ENCODE measurements at regions not wholly inside any gene's neighbourhood (a gene's known extent, or its start where the extent isn't known, plus 50 kb on each side); places are given as distances from the start of the nearest gene placed in this dataset.
"Not testable (repeated sequence)": the region's sequence is repeated elsewhere in the genome, so short reads cannot be mapped to it uniquely, and the experiment has no call there.

DNA sequence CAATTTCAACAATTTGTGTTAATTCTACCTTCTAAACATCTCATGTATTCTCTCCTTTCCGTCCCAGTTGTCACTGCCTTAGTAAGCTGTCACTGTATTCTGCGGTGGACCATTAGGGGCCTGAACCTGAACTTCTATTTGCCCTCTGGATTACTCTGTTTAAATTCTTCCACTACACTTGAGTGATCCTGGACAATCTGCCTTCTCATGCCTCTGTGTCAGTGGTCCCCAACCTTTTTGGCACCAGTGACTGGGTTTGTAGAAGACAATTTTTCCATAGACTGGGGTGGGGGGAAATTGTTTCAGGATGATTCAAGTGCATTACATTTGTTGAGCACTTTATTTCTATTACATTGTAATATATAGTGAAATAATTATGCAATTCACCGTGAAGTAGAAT lies 1157.6 kb upstream of the SEMA6A start:
- H3K27ac ChIP-seq = no peak overlapping the region
- H3K27me3 ChIP-seq = no peaks in the 10 kb centered on the region
- H3K9me3 ChIP-seq = no peaks in the 10 kb centered on the region
- no peaks in the 10 kb centered on the region for H3K4me1 ChIP-seq
- H3K4me3 ChIP-seq = no peak overlapping the region
- no peaks in the 10 kb centered on the region for H3K36me3 ChIP-seq
- TF ChIP-seq CTCF (IDR thresholded peaks at IDR 0.05) (no peak), POLR2AphosphoS5 (IDR thresholded peaks at IDR 0.05; ENCODE audit: insufficient read depth in 1 of 2, low read depth in 1 of 2) (no peak), POLR2A (IDR thresholded peaks at IDR 0.05) (no peak)
- intact Hi-C loops (cut with DNase I) = no loop called here
- no peak for DNase-seq (ENCODE audit: extremely low spot score in 2 of 2)

DNA sequence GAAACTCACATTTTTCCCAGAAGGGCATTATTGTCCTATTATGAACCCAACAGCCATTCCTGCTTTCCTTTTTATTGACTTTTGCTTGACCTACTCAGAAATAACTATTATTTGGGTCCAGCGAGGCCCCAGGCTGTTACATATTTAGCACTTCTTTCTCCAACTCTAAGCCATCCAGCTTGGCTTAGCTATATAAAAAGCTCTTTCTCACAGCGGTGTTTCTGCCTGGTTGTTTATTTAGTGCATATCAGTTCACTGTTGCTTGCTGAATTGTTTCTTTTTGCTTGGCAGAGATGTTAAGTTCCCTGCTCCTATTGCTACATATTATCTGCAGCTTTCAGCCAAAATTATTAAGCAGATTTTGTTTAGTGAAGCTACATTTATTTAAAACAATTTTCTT lies 1156.8 kb upstream of the SEMA6A start:
- DNase-seq (ENCODE audit: extremely low spot score in 2 of 2) = no peak
- Histone ChIP-seq H3K9me3 (no peaks in the 10 kb centered on the region), H3K36me3 (no peaks in the 10 kb centered on the region), H3K4me3 (no peak overlapping the region), H3K27me3 (no peaks in the 10 kb centered on the region), H3K4me1 (no peaks in the 10 kb centered on the region), H3K27ac (no peak overlapping the region)
- no peak for TF ChIP-seq CTCF (IDR thresholded peaks at IDR 0.05)
- no peak for TF ChIP-seq POLR2A (IDR thresholded peaks at IDR 0.05)
- TF ChIP-seq POLR2AphosphoS5 (IDR thresholded peaks at IDR 0.05; ENCODE audit: insufficient read depth in 1 of 2, low read depth in 1 of 2) = no peak
- intact Hi-C loops (cut with DNase I) = no loop called here

GRCh38 chr5:117720784-117721183 lies 1146.2 kb upstream of the SEMA6A start:
- H3K9me3 ChIP-seq; intact Hi-C loops (cut with DNase I); DNase-seq (ENCODE audit: extremely low spot score in 2 of 2); H3K4me3 ChIP-seq; H3K4me1 ChIP-seq; H3K36me3 ChIP-seq; H3K27me3 ChIP-seq; H3K27ac ChIP-seq: not testable (repeated sequence)

DNA sequence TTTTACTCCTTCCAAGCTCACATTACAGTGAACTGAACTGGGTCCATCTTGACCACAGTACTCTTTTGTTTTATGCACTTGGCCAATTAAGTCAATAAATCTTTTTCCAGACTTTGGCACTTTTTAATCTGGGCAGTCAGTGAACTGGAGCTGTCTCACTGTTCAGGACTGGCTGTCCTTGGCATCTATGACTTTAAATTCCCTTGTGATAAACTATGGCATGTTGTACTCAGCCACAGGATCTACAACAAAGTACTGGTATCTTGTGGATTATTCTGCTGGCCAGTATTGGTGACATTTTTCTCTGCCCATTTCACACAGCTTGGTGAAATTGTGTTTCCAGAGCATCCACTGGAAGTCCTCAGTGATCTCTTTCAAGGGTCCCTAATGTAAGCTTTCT lies 1144.8 kb upstream of the SEMA6A start:
- Histone ChIP-seq H3K27me3 (no peaks in the 10 kb centered on the region), H3K9me3 (peaks cover 9% of the 10 kb centered on the region), H3K4me3 (no peak overlapping the region), H3K36me3 (no peaks in the 10 kb centered on the region), H3K4me1 (no peaks in the 10 kb centered on the region), H3K27ac (no peak overlapping the region)
- intact Hi-C loops (cut with DNase I) = no loop called here
- no peak for DNase-seq (ENCODE audit: extremely low spot score in 2 of 2)
- TF ChIP-seq POLR2AphosphoS5 (IDR thresholded peaks at IDR 0.05; ENCODE audit: insufficient read depth in 1 of 2, low read depth in 1 of 2) (no peak), POLR2A (IDR thresholded peaks at IDR 0.05) (no peak), CTCF (IDR thresholded peaks at IDR 0.05) (no peak)

DNA sequence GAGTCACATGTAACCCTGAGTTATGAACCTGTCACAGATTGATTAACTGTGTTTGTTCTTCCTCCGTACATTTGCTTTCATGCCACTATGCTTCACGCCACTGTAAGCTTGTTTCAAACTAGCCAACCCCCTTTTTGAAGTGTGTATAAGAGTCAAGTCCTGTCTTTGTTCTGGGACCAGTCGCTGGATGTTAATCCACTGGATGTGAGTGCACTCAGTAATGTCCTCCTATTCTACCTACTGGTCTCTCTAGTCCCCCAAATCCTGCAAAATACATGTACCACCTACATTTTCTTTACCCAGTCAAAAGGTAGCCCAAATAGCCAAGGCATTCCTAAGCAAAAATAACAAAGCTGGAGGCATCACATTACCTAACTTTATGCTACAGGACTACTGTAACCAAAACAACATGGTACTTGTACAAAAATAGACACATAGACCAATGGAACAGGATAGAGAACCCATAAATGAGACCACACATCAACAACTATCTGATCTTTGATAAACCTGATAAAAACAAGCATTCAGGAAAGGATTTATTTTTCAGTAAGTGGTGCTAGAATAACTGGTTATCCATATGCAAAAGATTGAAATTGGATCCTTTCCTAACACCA lies 1139.1 kb upstream of the SEMA6A start:
- no peak for DNase-seq (ENCODE audit: extremely low spot score in 2 of 2)
- Histone ChIP-seq H3K4me1 (no peaks in the 10 kb centered on the region), H3K27me3 (no peaks in the 10 kb centered on the region), H3K27ac (no peak overlapping the region), H3K36me3 (no peaks in the 10 kb centered on the region), H3K4me3 (no peak overlapping the region), H3K9me3 (peaks cover 22% of the 10 kb centered on the region)
- TF ChIP-seq POLR2AphosphoS5 (IDR thresholded peaks at IDR 0.05; ENCODE audit: insufficient read depth in 1 of 2, low read depth in 1 of 2) = no peak
- intact Hi-C loops (cut with DNase I) = no loop called here

DNA sequence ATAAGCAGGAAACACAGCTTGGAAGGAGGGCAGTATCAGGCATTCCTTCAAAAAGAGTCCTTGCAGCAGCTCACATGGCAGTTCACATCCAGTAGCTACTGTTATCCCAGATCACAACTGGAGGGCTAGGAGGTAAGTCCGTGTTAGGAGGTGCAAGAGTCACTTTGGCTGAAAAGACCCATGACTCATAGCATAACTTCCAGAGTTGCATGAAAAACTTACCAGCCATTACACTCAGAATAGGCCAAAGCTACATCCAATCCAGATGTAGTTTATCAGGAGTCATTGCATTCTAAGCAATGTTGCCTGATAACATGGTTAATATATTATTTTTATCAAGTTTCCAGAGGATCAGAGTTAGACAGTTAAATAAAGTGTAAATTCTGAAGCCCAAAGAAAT lies 1126.4 kb upstream of the SEMA6A start:
- H3K36me3 ChIP-seq = no peaks in the 10 kb centered on the region
- no peaks in the 10 kb centered on the region for H3K9me3 ChIP-seq
- no peak for DNase-seq (ENCODE audit: extremely low spot score in 2 of 2)
- TF ChIP-seq POLR2AphosphoS5 (IDR thresholded peaks at IDR 0.05; ENCODE audit: insufficient read depth in 1 of 2, low read depth in 1 of 2) (no peak), POLR2A (IDR thresholded peaks at IDR 0.05) (no peak), CTCF (IDR thresholded peaks at IDR 0.05) (no peak)
- no peaks in the 10 kb centered on the region for H3K27me3 ChIP-seq
- no peak overlapping the region for H3K4me3 ChIP-seq
- intact Hi-C loops (cut with DNase I) = no loop called here
- H3K27ac ChIP-seq = no peak overlapping the region
- no peaks in the 10 kb centered on the region for H3K4me1 ChIP-seq

All from vagina (tissue), 2 donors.